Fibroblast of lung (primary cell): ENCODE measurements at regions not wholly inside any gene's neighbourhood (a gene's known extent, or its start where the extent isn't known, plus 50 kb on each side); places are given as distances from the start of the nearest gene placed in this dataset.
"Not testable (repeated sequence)": the region's sequence is repeated elsewhere in the genome, so short reads cannot be mapped to it uniquely, and the experiment has no call there.

ENCODE experiments used
- DNase-seq, 2 donors: peaks; one replicate each; pipeline versions ENCODE4 v3.0.0 to v3.0.0-alpha.2; 2010; ENCODE audit warnings: low read depth in 2 of 2
- H2AFZ ChIP-seq: 2 replicates; pipeline ENCODE4 v1.5.1; 2012; ENCODE audit warnings: low read length, control low read depth, inconsistent platforms
- H3K27ac ChIP-seq: 2 replicates; pipeline ENCODE4 v1.5.1; 2011; ENCODE audit warnings: low read length, control low read depth; ENCODE audit not compliant: insufficient read depth
- H3K27me3 ChIP-seq: 2 replicates; pipeline ENCODE4 v1.5.1; 2011; ENCODE audit warnings: mild to moderate bottlenecking, low read length; ENCODE audit not compliant: control insufficient read depth, insufficient read depth
- H3K36me3 ChIP-seq: 2 replicates; pipeline ENCODE4 v1.5.1; 2011; ENCODE audit warnings: low read length; ENCODE audit not compliant: control insufficient read depth, insufficient read depth
- H3K4me1 ChIP-seq: 2 replicates; pipeline ENCODE4 v1.5.1; 2011; ENCODE audit warnings: low read length; ENCODE audit not compliant: control insufficient read depth, insufficient read depth; ENCODE audit errors: extremely low read depth
- H3K4me2 ChIP-seq: 2 replicates; pipeline ENCODE4 v1.5.1; 2011; ENCODE audit warnings: low read length, control low read depth; ENCODE audit not compliant: insufficient read depth; ENCODE audit errors: extremely low read depth
- H3K4me3 ChIP-seq, 4 experiments: fragments of 200-600 bp in 1 of 4; sonication (generic) in 1 of 4; replicated peaks in 1 of 4; 2 replicates each; pipeline ENCODE4 v1.5.1; 2011 to 2016; ENCODE audit warnings: low read length in 4 of 4, low read depth in 3 of 4, mild to moderate bottlenecking in 3 of 4, control low read depth in 2 of 4, inconsistent platforms in 1 of 4, mixed read lengths in 1 of 4; ENCODE audit not compliant: insufficient read depth in 1 of 4; ENCODE audit errors: control extremely low read depth in 1 of 4
- H3K79me2 ChIP-seq: 2 replicates; pipeline ENCODE4 v1.5.1; 2012; ENCODE audit warnings: mild to moderate bottlenecking, low read length, inconsistent platforms; ENCODE audit not compliant: control insufficient read depth, insufficient read depth
- H3K9ac ChIP-seq: 2 replicates; pipeline ENCODE4 v1.5.1; 2011; ENCODE audit warnings: mild to moderate bottlenecking, low read length, control low read depth; ENCODE audit not compliant: insufficient read depth
- H3K9me3 ChIP-seq: 2 replicates; pipeline ENCODE4 v1.5.1; 2012; ENCODE audit warnings: low read depth, low read length; ENCODE audit not compliant: control insufficient read depth, insufficient read depth
- H4K20me1 ChIP-seq: 2 replicates; pipeline ENCODE4 v1.5.1; 2011; ENCODE audit warnings: low read length; ENCODE audit not compliant: control insufficient read depth, insufficient read depth; ENCODE audit errors: extremely low read depth
- EZH2 ChIP-seq: IDR thresholded peaks from 2 replicates; pipeline ENCODE4 v1.5.1; 2012; ENCODE audit warnings: low read length, control low read depth, mild to moderate bottlenecking; ENCODE audit errors: missing control alignments
- TF ChIP-seq, protein P1 (sequence below), 2 donors: IDR thresholded peaks in 1 of 2; conservative IDR thresholded peaks in 1 of 2; 1 replicate in 1 of 2; 2 replicates in 1 of 2; pipeline ENCODE4 v1.5.1; 2011 to 2012; ENCODE audit warnings: low read length in 2 of 2, control low read depth in 1 of 2, inconsistent platforms in 1 of 2, low read depth in 1 of 2, mild to moderate bottlenecking in 1 of 2

- no peak for TF ChIP-seq EZH2
- TF ChIP-seq, protein P1, sequence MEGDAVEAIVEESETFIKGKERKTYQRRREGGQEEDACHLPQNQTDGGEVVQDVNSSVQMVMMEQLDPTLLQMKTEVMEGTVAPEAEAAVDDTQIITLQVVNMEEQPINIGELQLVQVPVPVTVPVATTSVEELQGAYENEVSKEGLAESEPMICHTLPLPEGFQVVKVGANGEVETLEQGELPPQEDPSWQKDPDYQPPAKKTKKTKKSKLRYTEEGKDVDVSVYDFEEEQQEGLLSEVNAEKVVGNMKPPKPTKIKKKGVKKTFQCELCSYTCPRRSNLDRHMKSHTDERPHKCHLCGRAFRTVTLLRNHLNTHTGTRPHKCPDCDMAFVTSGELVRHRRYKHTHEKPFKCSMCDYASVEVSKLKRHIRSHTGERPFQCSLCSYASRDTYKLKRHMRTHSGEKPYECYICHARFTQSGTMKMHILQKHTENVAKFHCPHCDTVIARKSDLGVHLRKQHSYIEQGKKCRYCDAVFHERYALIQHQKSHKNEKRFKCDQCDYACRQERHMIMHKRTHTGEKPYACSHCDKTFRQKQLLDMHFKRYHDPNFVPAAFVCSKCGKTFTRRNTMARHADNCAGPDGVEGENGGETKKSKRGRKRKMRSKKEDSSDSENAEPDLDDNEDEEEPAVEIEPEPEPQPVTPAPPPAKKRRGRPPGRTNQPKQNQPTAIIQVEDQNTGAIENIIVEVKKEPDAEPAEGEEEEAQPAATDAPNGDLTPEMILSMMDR (conservative IDR thresholded peaks at IDR 0.05 in 1 of 2, IDR thresholded peaks at IDR 0.05 in 1 of 2; ENCODE audit: low read depth in 1 of 2, low read length in 2 of 2): no peak
- no peaks in the 10 kb centered on the region for H3K79me2 ChIP-seq
- no peak overlapping the region for H3K4me3 ChIP-seq
- H3K27ac ChIP-seq: no peak overlapping the region
- no peaks in the 10 kb centered on the region for H3K27me3 ChIP-seq
- H4K20me1 ChIP-seq: no peaks in the 10 kb centered on the region
- H2AFZ ChIP-seq: no peak overlapping the region
- no peak overlapping the region for H3K4me2 ChIP-seq
- H3K9me3 ChIP-seq: no peaks in the 10 kb centered on the region
- H3K4me1 ChIP-seq: no peaks in the 10 kb centered on the region
- H3K36me3 ChIP-seq: no peaks in the 10 kb centered on the region
- H3K9ac ChIP-seq: no peak overlapping the region
- DNase-seq: no peak
Measured at GRCh38 chr12:82620917-82621316, 65.8 kb upstream of the TMTC2 start.

GRCh38 chr12:82625523-82625922 lies 61.2 kb upstream of the TMTC2 start:
- no peaks in the 10 kb centered on the region for H3K4me1 ChIP-seq

GRCh38 chr12:82627799-82628198 lies 58.9 kb upstream of the TMTC2 start:
- Histone ChIP-seq H2AFZ (no peak overlapping the region), H3K4me2 (no peak overlapping the region), H3K79me2 (no peaks in the 10 kb centered on the region), H3K4me3 (no peak overlapping the region), H3K36me3 (no peaks in the 10 kb centered on the region), H4K20me1 (no peaks in the 10 kb centered on the region), H3K27me3 (no peaks in the 10 kb centered on the region), H3K9me3 (no peaks in the 10 kb centered on the region), H3K27ac (no peak overlapping the region), H3K9ac (no peak overlapping the region), H3K4me1 (no peaks in the 10 kb centered on the region)
- no peak for TF ChIP-seq EZH2
- TF ChIP-seq, protein P1 (conservative IDR thresholded peaks at IDR 0.05 in 1 of 2, IDR thresholded peaks at IDR 0.05 in 1 of 2; ENCODE audit: low read depth in 1 of 2, low read length in 2 of 2): peak; percentile 41 to 43
- DNase-seq: peak; percentile 15 to 28

More at GRCh38 chr12:82625523-82625922, 61.2 kb upstream of the TMTC2 start:
- Histone ChIP-seq H3K27ac (no peak overlapping the region), H2AFZ (no peak overlapping the region), H3K4me3 (no peak overlapping the region), H3K79me2 (no peaks in the 10 kb centered on the region), H3K9ac (no peak overlapping the region), H3K27me3 (no peaks in the 10 kb centered on the region), H4K20me1 (no peaks in the 10 kb centered on the region), H3K4me2 (no peak overlapping the region), H3K36me3 (no peaks in the 10 kb centered on the region), H3K9me3 (no peaks in the 10 kb centered on the region)
- DNase-seq: no peak
- TF ChIP-seq, protein P1 (conservative IDR thresholded peaks at IDR 0.05 in 1 of 2, IDR thresholded peaks at IDR 0.05 in 1 of 2; ENCODE audit: low read depth in 1 of 2, low read length in 2 of 2): no peak
- no peak for TF ChIP-seq EZH2

- H3K4me3 ChIP-seq, H3K4me2 ChIP-seq, DNase-seq, H4K20me1 ChIP-seq, H3K27me3 ChIP-seq, H3K9me3 ChIP-seq, H3K79me2 ChIP-seq, H3K4me1 ChIP-seq, H2AFZ ChIP-seq, H3K36me3 ChIP-seq, H3K9ac ChIP-seq, H3K27ac ChIP-seq: not testable (repeated sequence)
Measured at GRCh38 chr12:82634495-82635258, 52.0 kb upstream of the TMTC2 start.
